ENCODE measurements at regions not wholly inside any gene's neighbourhood (a gene's known extent, or its start where the extent isn't known, plus 50 kb on each side); places are given as distances from the start of the nearest gene placed in this dataset.

- DNase-seq (ENCODE audit: low read depth in 2 of 2) = no peak
Measured at GRCh38 chr5:82702046-82702445, 375.1 kb downstream of the TMEM167A start.

GRCh38 chr5:82699737-82700136, 377.5 kb downstream of the TMEM167A start:
- no peak for DNase-seq (ENCODE audit: low read depth in 2 of 2)

GRCh38 chr5:82698026-82698425, 379.2 kb downstream of the TMEM167A start:
- DNase-seq (ENCODE audit: low read depth in 2 of 2) = no peak

DNA sequence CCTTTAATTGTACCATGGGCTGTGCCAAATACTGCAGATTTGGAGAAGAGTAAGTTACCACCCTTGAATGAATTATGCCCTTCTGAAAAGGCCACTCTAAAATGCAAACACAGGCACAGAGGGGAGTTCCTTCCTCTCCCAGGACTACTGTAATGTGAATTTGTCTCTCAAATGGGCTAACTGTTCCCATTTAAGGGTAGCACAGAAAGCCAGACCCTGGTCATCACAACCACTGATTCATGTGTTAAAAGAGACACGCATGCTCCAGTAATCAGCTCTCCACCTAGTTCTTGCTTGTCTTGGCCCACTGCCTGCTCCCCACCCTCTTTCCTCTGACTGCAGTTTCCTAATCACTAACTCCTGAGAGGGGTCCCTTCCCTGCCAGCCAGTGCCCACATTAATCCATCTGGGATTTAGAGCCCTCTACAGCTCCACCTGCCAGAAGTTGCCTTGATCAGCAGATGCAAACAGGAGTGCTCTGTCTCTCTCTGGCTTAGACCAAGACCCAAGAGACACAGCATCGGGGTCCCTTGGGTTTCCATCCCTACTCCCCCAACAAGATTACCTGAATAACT, 382.4 kb downstream of the TMEM167A start:
- no peak for DNase-seq (ENCODE audit: low read depth in 2 of 2)

- DNase-seq (ENCODE audit: low read depth in 2 of 2) = no peak
Measured at GRCh38 chr5:82692826-82693225, 384.4 kb downstream of the TMEM167A start.

DNA sequence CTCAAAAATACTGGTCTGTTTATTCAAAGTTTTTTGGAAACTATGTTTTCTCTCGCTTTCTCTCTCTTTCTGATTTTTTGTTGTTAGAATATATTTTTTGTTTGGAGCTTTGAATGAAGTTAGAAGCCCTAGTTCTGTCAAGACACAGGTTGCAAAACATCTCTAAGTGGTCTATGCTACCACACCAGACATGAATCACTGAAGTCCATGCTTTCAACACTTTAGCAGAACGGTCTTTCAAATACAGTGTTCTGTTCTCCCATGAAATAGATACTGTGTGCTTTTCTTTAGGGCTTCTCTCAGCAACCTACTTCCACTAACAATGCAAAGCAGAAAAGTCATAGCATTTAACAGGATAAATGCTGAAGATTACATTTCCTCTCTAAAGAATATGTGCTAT, 392.5 kb downstream of the TMEM167A start:
- DNase-seq (ENCODE audit: low read depth in 2 of 2) = no peak

GRCh38 chr5:82684165-82684564, 393.0 kb downstream of the TMEM167A start:
- DNase-seq (ENCODE audit: low read depth in 2 of 2) = no peak

GRCh38 chr5:82679660-82680059, 397.5 kb downstream of the TMEM167A start:
- no peak for DNase-seq (ENCODE audit: low read depth in 2 of 2)

GRCh38 chr5:82676661-82677060, 398.5 kb upstream of the RPS23 start:
- peak in 1 of 2 experiments; percentile 6 for DNase-seq (ENCODE audit: low read depth in 2 of 2)

DNA sequence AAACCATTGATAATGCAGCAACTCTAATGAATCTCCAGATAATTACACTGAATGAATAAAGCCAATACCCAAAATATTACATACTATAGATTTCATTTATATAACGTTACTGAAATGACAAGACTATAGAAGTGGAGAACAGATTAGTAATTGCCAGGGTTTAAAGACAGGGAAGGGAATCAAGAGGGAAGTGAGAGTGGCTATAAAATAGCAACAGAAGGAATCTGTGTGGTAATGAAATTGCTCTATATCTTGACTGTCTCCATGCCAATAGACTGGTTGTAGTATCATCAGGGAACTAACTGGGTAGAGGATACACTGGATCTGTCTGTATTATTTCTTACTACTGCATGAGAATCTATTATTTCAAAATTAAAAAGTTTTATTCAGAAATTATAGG, 396.5 kb upstream of the RPS23 start:
- DNase-seq (ENCODE audit: low read depth in 2 of 2) = no peak

- no peak for DNase-seq (ENCODE audit: low read depth in 2 of 2)
Measured at GRCh38 chr5:82673057-82673809, 395.1 kb upstream of the RPS23 start.

DNA sequence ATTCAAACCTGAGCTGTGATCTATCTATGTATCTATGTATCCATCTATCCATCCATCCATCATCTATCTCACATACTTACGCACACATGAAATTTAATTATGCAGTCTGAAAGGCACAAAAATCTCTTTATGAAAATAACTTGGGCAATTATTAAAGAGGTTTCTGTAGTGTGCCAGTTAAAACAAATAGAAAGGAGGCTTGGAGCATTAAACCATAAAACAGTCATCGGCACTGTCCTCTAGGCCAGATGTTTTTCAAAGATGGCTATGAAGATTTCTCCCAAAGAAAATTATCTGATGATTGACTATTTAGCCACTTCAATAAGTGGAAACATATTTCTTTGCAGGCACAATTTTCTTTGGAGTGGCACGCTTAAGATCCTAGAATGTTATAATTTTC, 392.5 kb upstream of the RPS23 start:
- DNase-seq (ENCODE audit: low read depth in 2 of 2) = no peak

DNA sequence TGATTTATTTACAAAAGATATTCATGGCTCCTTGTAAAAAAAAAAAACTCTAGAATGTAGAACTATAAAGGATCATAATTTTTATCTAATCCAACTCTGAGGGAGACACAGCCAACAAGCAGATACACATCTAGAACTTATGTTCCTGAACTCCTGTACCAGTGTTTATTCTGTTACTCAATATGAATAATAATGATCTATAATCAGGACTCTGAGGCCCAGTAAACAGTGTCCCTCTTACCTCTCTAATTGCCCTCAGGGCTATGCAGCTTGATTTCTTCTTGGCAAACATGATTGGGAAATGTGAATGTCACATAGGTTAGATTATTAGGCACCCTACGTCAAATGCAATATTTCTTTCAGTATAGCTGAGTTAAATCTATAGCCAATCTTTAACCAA, 391.6 kb upstream of the RPS23 start:
- no peak for DNase-seq (ENCODE audit: low read depth in 2 of 2)

DNA sequence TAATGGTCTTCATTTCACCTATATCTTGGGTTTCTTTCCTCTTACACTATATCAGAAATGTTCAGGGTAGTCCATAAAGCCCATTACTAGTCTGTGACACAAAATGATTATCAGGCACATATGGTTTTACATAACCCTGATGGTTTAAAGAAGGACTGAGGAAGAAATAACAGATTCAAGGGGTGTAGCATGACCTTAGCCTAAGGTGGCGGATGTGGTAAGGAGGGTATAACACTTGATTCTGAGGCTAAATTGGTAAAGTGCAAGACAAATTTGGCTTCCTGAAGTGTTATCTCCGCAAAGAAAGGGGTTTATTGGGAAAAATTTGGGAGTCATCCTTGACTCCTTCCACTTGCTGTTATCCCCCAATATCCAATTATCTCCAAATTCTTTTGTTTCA, 388.2 kb upstream of the RPS23 start:
- no peak for DNase-seq (ENCODE audit: low read depth in 2 of 2)

DNA sequence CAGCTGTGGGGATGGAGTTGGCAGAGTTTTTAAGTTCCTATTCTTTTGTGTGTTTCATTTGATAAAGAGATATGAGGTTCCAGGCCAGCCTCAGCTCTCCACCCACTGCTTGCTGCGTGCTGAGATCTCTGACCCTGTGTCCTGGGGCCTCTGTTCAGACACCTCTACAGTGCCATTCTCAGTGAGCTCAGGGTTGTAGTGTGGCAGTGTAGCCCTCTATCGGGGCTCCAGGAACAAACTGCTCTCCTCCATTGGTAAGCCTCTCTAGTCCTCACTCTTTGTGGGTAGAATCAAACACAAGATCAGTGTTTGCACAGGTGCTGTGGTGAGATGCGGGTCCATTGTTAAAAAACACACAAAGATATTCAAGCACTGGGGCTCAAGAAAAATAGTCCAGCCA, 386.6 kb upstream of the RPS23 start:
- DNase-seq (ENCODE audit: low read depth in 2 of 2) = no peak

DNA sequence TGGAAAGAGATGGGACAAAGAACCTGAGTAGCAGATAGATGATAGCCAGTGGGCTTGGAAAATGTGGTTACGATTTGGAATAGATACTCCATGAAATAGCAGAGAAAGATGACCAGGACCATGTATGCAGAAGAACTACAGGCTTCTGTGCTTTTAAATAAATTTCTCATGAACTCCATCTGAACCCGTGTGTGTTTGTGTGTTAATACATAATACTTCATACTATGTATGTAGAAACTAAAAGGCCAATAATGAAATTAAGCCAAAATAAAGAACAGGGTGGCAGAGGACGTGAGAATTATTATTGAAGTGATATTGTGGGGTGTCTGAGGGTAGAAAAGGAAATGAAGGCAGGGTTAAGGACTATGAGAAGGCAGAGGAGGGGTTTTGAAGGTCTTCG, 385.1 kb upstream of the RPS23 start:
- DNase-seq (ENCODE audit: low read depth in 2 of 2) = no peak

- no peak for DNase-seq (ENCODE audit: low read depth in 2 of 2)
Measured at GRCh38 chr5:82662340-82662739, 384.2 kb upstream of the RPS23 start.

DNA sequence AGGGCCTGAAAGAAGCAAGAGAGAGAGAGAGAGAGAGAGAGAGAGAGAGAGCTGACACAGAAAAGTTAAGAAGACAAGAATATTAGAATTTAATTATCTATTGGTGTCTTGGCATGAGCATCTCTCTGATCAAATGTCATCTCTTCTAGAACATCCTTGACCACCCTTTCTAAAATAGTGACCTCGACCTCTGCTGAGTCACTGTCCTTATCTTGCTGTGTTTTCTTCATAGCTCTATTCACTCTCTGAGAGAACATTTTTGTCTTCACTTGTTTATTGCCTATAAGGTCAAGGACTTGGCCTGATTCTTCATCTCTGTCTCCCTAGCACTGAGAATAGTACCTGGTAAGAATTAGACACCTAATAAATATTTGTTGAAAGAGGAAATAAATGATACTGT, 383.8 kb upstream of the RPS23 start:
- no peak for DNase-seq (ENCODE audit: low read depth in 2 of 2)

DNA sequence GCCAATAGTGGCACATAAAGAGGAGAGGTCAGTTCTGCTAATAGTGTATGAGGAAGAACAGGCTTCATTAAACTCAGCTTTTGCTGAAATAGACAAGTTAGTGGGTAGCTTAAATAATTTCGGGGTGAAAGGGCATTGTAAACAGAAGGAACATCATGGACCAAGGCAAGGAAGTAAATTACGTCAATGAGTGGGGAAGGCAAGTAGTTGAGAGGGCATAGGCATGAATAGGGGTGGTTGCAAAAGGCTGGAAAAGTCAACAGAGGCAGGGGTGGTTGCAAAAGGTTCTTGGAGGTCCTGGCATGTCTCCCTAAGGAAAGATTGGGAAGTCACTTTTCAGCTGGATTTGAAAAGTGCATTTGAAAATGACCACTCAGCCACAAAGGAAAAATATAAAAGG, 383.3 kb upstream of the RPS23 start:
- no peak for DNase-seq (ENCODE audit: low read depth in 2 of 2)

DNA sequence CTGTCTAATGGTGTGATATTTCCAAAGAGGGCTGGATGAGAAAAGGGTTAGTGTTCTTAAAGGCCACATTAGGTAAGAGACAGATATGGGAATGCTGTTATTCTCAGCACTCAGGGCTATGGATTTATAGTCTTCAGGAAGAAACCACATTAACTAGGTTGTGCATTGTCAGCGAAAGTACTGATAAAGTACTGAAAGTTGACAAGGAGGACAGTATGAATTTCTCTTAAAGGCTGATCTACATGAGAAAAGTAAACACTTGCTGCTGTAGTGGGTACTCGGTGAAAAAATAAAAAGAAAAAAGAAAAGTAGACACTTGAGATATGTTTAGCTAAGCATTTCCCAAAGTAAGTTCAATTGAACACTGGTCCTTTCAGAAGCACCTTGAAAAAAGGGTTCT, 381.0 kb upstream of the RPS23 start:
- DNase-seq (ENCODE audit: low read depth in 2 of 2) = no peak

- no peak for DNase-seq (ENCODE audit: low read depth in 2 of 2)
Measured at GRCh38 chr5:82657033-82657699, 379.0 kb upstream of the RPS23 start.

DNA sequence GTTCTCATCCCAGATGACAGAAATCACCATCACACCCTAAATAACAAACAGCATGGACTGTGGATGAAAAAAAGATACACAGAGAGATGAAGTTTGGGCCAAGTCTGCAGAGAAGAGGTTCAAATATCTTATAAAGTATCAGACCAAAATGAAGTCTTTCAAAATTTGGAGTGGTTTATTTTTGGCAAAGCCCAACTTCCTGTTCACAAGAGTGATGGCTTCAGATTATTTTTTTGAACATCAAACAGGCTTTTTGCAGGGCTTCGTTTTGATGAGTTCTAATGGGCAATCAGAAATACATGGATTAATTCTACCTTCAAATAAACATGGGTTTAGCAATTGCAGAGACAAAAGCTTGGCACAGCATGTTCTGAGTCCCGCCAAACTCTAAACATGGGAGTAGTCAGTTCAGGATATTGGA, 378.2 kb upstream of the RPS23 start:
- DNase-seq (ENCODE audit: low read depth in 2 of 2) = no peak

DNA sequence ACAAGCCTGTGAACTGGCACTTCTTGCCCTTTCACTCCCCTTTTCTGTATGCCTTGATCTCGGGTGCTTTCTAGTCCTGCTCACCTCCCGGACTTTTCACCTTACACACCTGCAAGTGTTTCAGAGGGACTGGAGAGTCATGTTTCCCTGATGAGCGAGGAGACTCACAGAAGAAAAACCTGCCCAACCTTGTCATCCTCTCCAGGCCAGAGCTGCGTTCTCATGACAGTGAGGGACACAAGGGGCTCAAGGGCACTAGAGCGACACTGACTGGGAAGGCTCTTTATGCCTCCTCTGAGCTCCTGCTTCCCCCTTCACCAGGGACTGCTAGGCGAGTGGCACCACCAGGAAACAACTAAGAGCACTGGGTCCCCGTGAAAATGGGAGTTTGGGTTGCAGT, 376.9 kb upstream of the RPS23 start:
- DNase-seq (ENCODE audit: low read depth in 2 of 2) = no peak
